Astrocyte of the cerebellum (primary cell): ENCODE measurements at regions not wholly inside any gene's neighbourhood (a gene's known extent, or its start where the extent isn't known, plus 50 kb on each side); places are given as distances from the start of the nearest gene placed in this dataset.
"Not testable (repeated sequence)": the region's sequence is repeated elsewhere in the genome, so short reads cannot be mapped to it uniquely, and the experiment has no call there.

Source experiments
- DNase-seq: peaks from one replicate; pipeline ENCODE4 v3.0.0-alpha.2; 2011; ENCODE audit warnings: low read depth
- H3K4me3 ChIP-seq: 2 replicates; pipeline ENCODE4 v1.5.1; 2011; ENCODE audit warnings: mild to moderate bottlenecking, low read depth, low read length, moderate library complexity
- in situ Hi-C: cut with HindIII; loops from 2 replicates; pipeline ENCODE4 v1.10.0; 2017; ENCODE audit warnings: low sequenced_read_pairs
- TF ChIP-seq, protein P1 (sequence below): IDR thresholded peaks from 2 replicates; pipeline ENCODE4 v1.5.1; 2012; ENCODE audit warnings: low read length, low read depth, moderate library complexity, mild to moderate bottlenecking; ENCODE audit errors: missing control alignments

DNA sequence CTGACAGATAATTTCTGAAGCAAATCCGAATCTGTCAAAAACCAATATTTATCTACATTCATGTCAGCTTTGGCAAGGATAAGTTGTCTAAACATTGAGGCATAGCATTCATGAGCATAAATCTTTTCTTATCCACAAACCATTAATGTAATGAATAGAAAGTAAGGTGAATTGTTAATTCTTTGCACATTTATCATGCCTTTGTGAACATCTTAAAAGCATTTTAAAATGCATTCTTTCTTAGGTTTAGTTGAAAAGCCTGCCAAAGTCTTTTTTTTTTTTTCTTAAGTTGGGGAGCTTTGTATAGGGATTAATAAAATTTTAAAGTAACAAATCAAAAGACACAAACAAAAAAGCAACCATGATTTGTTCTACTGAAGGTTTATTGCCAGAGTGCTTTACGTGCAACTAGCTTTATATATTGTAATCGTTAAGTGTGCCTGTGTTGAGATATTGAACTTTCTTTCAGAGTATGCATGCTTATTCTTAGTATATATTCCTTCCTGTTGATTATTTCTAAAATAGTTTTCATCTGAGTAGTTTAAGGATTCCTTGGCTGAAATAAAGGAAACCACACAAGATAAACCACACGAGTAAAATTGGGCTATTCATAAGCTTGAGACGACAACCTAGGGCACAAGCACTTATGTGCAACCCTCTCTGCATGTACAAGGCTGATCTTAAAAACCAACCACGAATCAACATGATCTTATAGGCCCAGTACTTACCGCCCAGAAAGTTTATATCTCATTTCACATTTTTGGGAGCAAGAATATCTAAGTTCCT, 1110.9 kb upstream of the CNTN5 start:
- in situ Hi-C loops: no loop called here
- DNase-seq: peak; percentile 59
- H3K4me3 ChIP-seq: no peak overlapping the region
- TF ChIP-seq, protein P1, sequence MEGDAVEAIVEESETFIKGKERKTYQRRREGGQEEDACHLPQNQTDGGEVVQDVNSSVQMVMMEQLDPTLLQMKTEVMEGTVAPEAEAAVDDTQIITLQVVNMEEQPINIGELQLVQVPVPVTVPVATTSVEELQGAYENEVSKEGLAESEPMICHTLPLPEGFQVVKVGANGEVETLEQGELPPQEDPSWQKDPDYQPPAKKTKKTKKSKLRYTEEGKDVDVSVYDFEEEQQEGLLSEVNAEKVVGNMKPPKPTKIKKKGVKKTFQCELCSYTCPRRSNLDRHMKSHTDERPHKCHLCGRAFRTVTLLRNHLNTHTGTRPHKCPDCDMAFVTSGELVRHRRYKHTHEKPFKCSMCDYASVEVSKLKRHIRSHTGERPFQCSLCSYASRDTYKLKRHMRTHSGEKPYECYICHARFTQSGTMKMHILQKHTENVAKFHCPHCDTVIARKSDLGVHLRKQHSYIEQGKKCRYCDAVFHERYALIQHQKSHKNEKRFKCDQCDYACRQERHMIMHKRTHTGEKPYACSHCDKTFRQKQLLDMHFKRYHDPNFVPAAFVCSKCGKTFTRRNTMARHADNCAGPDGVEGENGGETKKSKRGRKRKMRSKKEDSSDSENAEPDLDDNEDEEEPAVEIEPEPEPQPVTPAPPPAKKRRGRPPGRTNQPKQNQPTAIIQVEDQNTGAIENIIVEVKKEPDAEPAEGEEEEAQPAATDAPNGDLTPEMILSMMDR: no peak

DNA sequence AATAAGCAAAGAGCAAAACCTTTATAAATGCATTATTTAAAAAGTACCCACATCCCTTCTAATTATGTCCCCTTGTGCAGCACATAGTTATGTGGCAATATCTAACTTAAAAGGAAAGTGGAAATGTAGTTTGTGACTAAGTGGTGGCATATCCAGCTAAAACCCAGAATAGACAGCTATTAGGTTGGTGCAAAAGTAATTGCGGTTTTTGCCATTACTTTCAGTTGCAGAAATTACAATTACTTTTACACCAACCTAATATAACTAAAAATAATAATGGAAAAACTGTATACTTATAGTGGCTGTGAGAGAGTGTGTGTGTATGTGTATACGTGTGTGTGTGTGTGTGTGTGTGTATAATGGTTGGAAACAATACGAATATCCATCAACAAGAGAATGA, 1108.1 kb upstream of the CNTN5 start:
- no peak overlapping the region for H3K4me3 ChIP-seq
- no peak for DNase-seq
- TF ChIP-seq, protein P1: no peak
- in situ Hi-C loops: no loop called here

DNA sequence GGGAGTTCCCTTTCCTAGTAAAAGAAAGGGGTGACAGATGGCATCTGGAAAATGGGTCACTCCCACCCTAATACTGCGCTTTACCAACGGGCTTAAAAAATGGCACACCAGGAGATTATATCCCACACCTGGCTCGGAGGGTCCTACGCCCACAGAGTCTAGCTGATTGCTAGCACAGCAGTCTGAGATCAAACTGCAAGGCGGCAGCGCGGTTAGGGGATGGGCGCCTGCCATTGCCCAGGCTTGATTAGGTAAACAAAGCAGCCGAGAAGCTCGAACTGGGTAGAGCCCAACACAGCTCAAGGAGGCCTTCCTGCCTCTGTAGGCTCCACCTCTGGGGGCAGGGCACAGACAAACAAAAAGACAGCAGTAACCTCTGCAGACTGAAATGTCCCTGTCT, 1097.8 kb upstream of the CNTN5 start:
- H3K4me3 ChIP-seq, DNase-seq, in situ Hi-C loops: not testable (repeated sequence)

DNA sequence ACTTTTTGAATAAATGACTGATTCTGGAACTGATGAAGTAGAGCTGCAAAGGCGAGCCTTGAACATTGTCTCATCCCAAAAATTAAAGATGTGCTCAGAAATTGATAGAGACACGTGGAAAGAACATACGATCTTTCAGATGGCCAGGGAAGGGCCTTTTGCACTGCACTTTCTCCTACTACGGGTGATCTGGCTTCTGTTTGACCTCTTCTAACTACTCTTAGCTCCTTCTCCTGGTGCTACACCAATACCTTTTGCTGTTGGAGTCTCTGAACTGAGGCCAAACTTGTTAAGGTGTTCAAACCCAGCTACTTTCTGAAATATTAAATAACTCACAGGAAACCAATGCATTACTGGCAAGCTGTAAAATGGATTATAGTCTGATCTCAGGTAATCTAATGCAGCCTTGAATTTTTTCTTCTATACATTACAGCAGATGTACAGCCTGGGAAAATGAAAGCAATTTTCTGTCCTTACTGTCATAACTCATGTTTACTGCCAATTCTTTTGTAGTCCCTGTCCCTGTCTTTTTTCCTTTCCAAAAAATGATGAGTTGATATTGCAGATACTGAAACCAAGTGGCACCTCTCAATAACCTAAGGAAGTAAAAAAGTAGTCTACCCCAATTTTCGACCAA, 1086.1 kb upstream of the CNTN5 start:
- no peak overlapping the region for H3K4me3 ChIP-seq
- TF ChIP-seq, protein P1: no peak
- no peak for DNase-seq
- in situ Hi-C loops: no loop called here

DNA sequence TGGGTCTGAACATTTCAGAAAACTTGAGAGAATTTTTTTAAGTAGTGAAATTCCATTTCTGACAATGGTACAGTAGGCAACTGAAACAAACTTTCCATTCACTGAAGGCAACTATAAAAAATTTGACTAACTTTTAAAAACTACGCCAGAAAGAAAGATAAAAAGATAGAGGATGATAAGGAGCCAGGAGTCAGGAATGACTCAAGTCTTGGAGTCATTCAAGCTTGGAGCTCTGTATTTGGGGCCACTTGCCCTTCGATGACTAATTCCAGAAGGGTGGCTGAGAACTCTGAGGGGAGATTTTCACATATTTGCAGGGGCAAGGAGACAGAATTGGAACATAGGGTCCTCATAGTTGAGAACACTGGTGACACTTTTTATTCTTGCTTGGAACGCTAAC, 1083.2 kb upstream of the CNTN5 start:
- in situ Hi-C loops: no loop called here
- no peak for DNase-seq
- no peak overlapping the region for H3K4me3 ChIP-seq
- TF ChIP-seq, protein P1: no peak

DNA sequence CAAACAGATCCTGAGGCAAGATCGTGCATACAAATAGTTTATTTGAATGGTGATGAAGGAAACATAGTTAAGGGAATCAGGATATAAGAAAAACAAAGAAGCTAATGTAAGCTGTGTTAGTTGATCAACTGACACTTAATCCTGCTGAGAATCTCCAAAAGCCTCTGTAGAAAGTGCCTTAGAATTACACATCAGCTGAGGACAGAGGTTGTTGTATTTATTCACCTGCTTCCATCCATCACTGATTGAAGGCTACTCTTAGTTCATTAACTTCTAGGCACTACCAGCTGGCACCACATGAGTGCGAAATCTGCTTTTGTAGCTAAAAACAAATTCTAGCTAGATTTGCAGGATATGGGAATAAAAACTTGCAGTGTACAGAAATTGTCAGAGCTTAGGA, 1082.0 kb upstream of the CNTN5 start:
- H3K4me3 ChIP-seq: no peak overlapping the region
- in situ Hi-C loops: no loop called here
- TF ChIP-seq, protein P1: no peak
- DNase-seq: no peak

DNA sequence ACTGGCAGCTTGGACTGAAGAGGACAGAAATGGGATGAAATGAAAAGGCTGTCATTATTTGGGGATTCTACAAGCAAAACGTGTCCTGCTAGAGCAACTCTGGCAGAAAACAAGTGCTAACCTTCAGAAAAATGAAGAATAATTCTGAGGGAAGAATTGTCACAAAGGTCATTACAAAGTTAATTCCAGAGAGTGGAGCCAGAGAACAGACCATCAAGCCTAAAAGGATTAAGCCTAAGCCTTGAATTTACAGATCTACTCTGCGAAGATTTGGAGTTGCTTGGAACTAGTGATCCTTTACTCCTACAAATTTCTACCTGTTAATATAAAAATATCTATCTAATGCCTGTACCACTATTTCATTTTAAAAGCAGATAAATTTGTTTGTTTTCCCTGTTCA, 1077.3 kb upstream of the CNTN5 start:
- in situ Hi-C loops: no loop called here
- no peak for DNase-seq
- TF ChIP-seq, protein P1: no peak
- H3K4me3 ChIP-seq: no peak overlapping the region
